HG03558 (cell line): ENCODE measurements at regions not wholly inside any gene's neighbourhood (a gene's known extent, or its start where the extent isn't known, plus 50 kb on each side); places are given as distances from the start of the nearest gene placed in this dataset.

ENCODE experiments used
- ATAC-seq: cut with Tn5 transposase; IDR thresholded peaks from one replicate; pipeline ENCODE4 v1.9.1; 2021; ENCODE audit warnings: moderate number of reproducible peaks; ENCODE audit not compliant: unreplicated experiment; ENCODE audit errors: extremely low read depth

GRCh38 chr2:176746411-176746810 is 466.2 kb upstream of the HNRNPA3 start:
- no peak for ATAC-seq

GRCh38 chr2:176747506-176747905 is 465.1 kb upstream of the HNRNPA3 start:
- no peak for ATAC-seq

- ATAC-seq = no peak
Observed at GRCh38 chr2:176747928-176748327, 464.7 kb upstream of the HNRNPA3 start.

- no peak for ATAC-seq
Observed at GRCh38 chr2:176748662-176749061, 463.9 kb upstream of the HNRNPA3 start.

GRCh38 chr2:176751314-176752227 is 461.0 kb upstream of the HNRNPA3 start:
- no peak for ATAC-seq

GRCh38 chr2:176752295-176752694 is 460.3 kb upstream of the HNRNPA3 start:
- no peak for ATAC-seq

GRCh38 chr2:176753205-176753604 is 459.4 kb upstream of the HNRNPA3 start:
- ATAC-seq = no peak

- ATAC-seq = no peak
Observed at GRCh38 chr2:176753752-176754474, 458.7 kb upstream of the HNRNPA3 start.

- no peak for ATAC-seq
Observed at GRCh38 chr2:176755537-176756135, 457.0 kb upstream of the HNRNPA3 start.

GRCh38 chr2:176758426-176758825 is 454.2 kb upstream of the HNRNPA3 start:
- ATAC-seq = no peak

- ATAC-seq = no peak
Observed at GRCh38 chr2:176760439-176760838, 452.2 kb upstream of the HNRNPA3 start.

GRCh38 chr2:176763130-176763529 is 449.5 kb upstream of the HNRNPA3 start:
- ATAC-seq = no peak

- no peak for ATAC-seq
Observed at GRCh38 chr2:176763851-176764404, 448.7 kb upstream of the HNRNPA3 start.

- no peak for ATAC-seq
Observed at GRCh38 chr2:176764921-176765320, 447.7 kb upstream of the HNRNPA3 start.

GRCh38 chr2:176766005-176766404 is 446.6 kb upstream of the HNRNPA3 start:
- no peak for ATAC-seq

GRCh38 chr2:176768185-176768584 is 444.4 kb upstream of the HNRNPA3 start:
- ATAC-seq = no peak

GRCh38 chr2:176769021-176769420 is 443.6 kb upstream of the HNRNPA3 start:
- no peak for ATAC-seq

- ATAC-seq = no peak
Observed at GRCh38 chr2:176769499-176770370, 442.9 kb upstream of the HNRNPA3 start.

GRCh38 chr2:176772816-176773215 is 439.8 kb upstream of the HNRNPA3 start:
- ATAC-seq = no peak
